DMS79 (cell line): ENCODE measurements at regions not wholly inside any gene's neighbourhood (a gene's known extent, or its start where the extent isn't known, plus 50 kb on each side); places are given as distances from the start of the nearest gene placed in this dataset.
"Not testable (repeated sequence)": the region's sequence is repeated elsewhere in the genome, so short reads cannot be mapped to it uniquely, and the experiment has no call there.

Source experiments
- DNase-seq: peaks from one replicate; lab custom pipeline; 2025; lab: John Stamatoyannopoulos, UW

DNA sequence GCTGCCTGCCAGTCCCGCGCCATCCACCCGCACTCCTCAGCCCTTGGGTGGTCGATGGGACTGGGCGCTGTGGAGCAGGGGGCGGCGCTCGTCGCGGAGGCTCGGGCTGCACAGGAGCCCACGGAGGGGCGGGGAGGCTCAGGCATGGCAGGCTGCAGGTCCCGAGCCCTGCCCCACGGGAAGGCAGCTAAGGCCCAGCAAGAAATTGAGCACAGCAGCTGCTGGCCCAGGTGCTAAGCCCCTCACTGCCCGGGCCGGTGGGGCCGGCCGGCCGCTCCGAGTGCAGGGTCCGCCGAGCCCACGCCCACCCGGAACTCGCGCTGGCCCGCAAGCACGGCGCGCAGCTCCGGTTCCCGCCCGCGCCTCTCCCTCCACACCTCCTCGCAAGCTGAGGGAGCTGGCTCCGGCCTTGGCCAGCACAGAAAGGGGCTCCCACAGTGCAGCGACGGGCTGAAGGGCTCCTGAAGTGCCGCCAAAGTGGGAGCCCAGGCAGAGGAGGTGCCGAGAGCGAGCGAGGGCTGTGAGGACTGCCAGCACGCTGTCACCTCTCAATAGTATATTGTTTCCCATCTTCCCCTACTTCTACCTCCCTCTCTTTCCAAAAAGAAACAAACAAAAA is 219.6 kb downstream of the BAMBI start:
- not testable (repeated sequence) for DNase-seq

DNA sequence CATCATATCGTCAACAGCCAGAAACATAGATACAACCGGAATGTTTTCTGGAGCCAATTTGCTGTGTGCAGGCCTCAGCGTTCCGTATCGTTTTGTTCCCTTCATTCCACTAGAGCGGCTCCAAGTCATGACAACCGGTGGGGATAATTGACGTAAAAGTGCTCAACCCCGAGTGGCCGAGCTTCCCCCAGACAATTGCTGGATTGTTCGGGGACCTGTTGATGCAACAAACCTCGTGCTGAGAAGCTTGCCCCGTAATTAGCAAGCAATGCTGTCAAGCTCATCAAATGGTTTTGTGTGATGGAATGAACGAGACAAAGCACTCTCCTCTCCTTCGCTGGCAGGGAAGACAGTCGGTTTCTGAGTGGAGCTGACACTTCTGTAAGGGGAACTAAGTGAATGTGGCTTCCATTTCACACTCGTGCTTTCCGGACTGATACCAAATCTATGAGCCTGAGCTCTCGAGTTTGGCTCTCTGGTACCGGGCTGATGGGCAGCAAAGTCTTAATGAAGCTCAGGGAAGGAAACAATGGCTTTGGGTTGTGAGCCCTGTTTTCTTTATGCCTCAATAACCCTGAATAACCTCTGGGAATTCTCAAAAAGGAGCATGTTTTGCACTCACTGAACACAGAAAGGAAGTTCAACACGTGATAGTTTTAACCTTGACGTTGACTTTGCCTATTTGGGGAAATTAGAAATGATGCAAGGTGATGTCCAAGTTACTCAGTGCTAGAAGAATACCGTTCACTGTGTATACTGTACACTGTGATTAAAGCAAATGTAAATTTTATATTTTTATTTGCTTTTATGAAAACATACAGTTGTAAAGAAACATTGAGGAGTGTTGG is 220.5 kb downstream of the BAMBI start:
- DNase-seq = no peak

DNA sequence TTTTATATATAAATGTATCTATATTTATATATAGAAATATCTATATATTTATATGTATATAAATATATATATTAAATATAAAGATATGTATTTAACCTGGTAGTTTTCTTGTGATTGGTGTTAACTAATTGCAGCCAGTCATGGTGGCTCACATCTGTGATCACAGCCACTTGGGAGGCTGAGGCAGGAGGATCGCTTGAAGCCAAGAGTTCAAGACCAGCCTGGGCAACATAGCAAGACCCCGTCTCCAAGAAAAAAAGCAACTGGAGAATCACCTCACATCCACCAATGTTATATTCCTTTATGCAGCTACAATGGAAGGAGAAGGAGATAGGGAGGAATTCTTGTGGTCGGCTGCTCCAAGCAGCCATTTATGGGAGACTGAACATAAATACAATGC is 224.9 kb downstream of the BAMBI start:
- no peak for DNase-seq

DNA sequence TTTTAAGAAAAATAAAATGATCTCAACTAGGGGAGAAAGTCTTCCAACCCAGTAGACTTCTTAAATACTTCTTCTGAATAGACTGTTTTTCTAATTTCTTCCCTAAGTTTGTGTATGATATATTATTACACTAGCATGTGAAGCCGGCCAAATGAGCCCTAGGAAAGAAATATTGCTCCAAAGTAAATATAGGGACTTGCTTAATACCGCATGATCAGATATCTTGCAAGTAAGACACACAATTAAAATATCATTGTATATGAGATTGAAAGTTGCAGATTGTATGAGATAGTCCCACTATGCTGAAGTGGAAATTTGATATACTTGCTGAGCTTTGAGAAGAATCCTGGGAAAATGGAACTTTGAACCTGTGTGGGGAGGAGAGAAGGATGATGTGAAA is 225.7 kb downstream of the BAMBI start:
- no peak for DNase-seq

DNA sequence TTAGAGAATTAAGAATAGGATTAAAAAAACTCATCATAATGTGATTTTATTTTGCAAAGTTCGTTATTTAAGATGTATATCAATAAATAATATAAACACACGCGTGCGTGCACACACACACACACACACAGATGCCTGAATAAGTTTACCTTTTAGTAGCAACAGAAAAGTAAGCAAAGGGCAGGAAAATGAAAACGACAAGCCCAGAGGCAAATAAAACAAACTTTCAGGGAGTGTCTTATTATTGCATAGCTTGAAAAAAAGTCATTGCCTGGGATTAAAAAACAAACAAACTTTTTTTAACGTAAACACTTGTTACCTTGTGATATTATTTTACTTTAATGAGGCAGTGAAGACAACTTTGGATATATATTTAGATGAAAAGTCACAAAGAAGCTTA is 226.4 kb downstream of the BAMBI start:
- DNase-seq = no peak

DNA sequence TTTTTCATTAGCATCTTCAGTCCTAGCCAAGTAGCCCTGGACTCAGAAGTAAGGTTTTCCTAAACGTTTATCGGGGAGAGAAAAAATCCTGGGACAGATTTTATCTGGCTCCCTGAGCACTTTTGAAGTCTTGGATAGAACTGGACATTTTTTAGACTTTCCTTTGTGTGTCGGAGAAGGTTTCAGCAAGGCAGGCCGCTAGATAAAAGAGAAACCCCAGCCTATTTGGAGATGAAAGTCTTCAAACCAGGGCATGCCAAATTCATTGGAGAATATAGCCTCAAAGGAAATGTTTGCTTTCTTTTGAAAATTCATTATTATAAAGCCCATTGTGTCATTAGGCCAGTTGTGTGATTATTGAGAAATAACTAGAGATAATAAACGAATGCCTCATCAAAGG is 228.1 kb downstream of the BAMBI start:
- no peak for DNase-seq

DNA sequence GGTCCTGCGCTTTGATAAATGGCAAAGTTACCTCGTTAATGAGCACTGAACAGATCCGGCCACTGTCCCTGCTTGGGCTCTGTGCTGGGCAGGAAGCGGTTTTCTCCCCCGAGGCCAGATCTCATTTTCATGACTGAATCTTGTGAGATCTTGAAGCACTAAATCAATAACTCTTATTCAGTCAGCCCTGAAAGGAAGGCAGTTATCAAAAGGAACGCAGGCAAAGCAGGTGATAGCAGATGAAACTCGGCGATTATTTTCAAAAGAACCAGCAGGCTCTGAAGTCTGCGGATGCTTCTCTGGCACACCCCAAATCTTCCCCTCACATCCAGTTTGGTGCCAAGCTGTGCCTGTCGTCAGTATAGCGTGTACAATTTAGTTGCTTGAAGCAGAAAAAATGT is 228.7 kb downstream of the BAMBI start:
- DNase-seq = no peak

DNA sequence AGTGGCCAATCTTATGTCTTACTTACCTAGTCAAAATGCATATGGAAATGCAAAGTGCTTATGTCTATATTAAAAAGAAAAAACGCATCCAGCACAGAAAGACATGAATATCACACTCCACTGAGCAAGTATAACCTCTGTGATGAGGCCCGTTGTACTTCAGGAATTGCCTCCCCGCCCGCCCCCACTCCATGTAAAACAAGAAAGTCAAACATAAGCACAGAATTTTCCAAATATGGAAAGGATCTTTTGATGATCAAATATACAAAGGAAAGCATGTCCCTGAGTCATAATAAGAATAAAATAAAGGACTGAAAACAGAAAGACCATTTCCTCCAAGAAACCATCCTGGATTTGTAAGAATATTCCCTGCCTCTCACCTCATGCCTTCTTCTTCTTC is 229.1 kb downstream of the BAMBI start:
- DNase-seq = no peak

DNA sequence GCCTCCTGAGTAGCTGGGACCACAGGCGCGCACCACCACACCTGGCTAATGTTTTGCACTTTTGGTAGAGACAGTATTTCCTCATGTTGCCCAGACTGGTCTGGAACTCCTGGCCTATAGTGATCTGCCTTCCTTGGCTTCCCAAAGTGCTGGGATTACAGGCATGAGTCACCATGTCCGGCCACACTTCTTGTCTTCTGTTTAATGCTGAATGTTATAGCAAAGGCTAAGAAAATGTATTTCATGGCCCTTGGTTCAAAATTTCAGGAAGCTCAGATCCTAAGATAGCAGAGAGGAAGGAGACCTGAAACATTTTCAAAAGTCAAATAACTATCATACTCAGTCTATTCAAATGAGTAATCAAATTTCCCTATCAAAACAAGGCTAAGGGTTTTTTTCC is 229.6 kb downstream of the BAMBI start:
- no peak for DNase-seq

DNA sequence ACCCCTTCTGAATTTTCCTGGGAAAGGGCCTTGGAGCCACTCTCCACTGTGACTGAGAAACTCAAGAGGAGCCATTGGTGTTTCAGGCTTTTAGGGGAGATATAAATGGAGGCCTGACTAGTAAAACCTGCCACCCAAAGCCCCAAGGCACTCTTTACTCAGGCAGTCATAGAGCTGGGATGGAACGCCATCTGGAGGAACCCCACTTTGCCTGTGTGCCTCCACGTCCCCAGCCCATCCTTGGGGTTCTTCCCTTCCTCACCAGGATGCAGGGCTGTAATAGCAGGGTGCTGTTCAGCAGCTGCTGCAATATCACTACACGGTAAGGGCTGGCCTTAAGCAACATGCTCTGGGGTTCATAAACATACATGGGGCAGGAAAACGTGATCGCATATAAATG is 232.6 kb downstream of the BAMBI start:
- no peak for DNase-seq

DNA sequence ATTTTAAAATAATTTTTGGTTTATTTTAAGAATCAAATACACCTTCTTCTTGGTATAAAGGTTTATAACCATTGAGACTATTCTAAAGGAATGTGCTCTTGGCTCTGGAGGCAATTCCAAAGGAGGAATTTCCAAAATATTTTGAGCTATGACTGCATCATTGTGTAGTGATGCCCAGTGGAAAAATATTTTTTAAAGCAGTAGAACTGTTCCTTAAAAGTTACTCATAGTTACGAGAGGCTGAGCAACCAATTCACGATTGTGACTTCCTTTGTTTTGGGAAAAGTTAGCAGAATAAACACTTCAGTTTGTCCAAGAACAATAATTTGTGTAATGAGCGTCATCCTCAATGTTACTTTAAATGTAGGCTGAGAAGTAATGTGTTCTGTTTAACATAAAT is 233.6 kb downstream of the BAMBI start:
- DNase-seq = no peak

DNA sequence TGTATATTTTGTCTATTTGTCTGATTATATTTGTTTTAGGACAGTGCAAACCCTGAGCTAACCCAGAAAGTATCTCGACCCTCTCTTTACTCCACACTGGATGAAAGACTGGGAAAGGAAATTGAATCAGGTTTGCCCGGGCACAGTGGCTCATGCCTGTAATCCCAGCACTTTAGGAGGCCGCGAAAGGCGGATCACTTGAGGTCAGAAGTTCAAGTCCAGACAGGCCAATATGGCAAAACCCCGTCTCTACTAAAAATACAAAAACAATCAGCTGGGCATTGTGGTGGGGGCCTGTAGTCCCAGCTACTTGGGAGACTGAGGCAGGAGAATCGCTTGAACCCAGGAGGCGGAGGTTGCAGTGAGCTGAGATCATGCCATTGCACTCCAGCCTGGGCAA is 234.2 kb downstream of the BAMBI start:
- not testable (repeated sequence) for DNase-seq

DNA sequence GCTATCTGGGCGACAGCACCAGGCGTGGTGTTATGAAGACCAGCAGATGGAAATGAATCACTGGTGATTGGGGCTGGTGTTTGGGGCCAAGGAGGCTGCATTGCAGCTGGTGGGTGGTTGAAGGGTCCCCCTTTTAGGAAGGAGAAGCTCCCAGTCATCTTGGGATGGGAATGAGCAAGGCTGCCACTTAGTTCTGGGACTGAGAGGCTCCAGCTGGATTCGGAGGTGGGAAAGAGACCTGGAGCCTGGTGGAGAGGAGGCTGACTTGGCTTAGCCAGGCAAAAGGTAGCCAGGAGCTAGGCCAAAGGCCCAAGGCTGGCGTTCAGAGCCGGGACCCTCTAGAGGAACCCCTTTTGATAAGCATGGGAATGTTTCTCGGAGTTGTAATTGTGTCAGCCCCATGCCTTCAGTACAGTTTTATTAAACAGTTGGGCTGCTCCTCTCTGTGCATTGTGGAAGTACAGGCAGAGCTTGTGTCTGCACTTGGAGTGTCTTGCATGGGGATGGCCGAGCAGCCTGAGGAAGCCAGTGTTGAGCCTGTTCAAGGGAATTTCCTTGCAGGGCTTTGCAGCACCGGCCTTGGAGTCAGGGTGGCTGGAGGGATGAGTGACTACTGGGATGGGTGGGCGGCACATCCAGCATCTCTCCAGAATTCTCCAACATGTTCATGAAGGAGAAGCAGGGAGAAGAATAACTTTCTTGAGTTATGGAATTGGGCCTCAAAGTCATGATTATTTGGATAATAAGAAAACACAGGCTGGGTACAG is 234.9 kb downstream of the BAMBI start:
- no peak for DNase-seq

DNA sequence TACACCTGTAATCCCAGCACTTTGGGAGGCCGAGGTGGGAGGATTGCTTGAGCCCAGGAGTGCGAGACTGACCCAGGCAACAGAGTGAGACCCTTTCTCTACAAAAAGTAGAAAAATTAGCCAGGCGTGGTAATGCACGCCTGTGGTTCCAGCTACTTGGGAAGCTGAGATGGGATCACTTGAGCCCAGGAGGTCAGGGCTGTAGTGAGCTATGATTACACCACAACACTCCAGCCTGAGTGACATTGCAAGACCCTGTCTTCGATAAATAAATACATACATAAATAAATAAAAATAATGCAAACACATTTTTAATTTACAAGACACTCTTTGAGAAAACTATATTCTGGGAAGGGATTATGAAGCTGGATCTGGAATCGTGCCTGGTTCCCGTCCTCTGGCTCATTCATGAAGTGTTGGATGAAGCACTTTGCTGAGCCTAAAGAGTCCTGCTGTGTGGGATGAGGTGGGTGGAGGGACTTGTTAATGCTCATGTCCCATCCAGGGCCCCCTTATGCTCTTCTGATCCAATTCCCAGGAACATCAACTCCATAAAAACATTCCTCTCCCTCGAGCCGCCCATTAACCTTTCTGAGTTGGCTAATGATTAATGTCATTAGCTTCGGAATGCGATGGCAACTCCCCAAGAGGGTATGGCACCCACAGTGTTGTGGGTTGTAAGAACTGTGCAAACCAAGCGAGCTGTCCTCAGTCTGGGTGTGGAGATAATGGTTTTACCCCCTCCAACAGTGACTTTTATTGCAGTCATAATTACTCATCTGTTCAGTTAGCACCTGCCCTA is 236.3 kb downstream of the BAMBI start:
- no peak for DNase-seq

DNA sequence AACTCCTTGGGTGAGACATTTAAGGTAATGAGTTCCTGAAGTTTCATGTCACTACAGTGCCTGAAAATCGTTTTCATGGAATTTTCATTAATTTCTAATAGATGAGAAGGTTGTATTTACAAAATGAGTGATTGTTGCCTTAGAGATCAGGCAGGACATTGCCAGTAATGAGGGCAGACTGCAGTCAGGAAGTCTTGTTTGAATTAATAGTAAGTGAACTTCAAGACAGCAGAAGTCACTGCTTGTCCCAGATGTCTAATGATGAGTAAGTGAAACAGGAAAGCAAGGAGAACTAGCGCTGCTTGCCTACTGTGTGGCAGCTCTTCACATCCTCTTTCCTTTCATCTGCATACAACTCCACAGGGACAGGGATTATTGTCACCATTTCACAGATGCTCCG is 237.4 kb downstream of the BAMBI start:
- no peak for DNase-seq

DNA sequence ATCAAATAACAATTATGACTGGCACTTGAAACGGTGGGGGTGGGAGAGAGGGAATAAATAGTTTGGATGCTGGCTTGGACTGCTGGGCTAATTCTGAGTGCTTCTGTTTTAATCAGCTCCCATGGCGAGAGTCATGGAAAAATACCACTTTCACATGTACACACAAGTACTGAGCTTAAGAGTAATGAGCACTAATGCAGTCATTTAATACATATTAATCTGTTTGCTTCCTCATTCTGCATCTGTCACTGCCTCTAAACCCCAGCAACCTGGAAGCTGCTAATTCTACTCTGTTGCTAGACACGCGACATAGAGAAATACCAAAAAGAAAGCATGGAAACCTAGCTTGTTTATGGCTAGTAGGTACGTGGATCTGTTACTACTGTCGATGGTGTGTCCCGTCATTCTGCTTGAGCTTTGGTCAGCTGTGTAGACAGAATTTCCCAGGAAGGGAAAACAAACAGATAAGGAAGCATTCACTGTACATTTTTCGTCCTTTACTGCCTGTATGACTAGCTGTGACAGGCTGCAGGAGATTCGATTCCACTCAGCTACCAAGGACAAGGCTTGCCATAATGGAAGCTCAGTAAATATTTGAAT is 238.8 kb downstream of the BAMBI start:
- DNase-seq = no peak

DNA sequence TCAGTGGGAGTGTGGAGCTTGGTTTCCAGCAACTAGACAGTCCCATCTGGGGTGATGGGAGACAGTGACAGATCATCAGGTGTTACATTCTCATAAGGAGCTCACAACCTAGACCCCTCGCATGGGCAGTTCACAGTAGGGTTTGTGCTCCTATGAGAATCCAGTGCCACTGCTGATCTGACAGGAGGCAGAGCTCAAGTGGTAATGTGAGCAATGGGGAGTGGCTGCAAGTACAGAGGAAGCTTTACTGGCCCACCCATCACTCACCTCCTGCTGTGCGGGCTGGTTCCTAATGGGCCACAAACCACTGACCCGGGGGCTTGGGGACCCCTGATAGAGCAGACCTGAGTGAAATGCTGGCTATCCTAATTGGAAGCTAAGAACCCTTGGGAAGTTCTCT is 242.8 kb downstream of the BAMBI start:
- no peak for DNase-seq

DNA sequence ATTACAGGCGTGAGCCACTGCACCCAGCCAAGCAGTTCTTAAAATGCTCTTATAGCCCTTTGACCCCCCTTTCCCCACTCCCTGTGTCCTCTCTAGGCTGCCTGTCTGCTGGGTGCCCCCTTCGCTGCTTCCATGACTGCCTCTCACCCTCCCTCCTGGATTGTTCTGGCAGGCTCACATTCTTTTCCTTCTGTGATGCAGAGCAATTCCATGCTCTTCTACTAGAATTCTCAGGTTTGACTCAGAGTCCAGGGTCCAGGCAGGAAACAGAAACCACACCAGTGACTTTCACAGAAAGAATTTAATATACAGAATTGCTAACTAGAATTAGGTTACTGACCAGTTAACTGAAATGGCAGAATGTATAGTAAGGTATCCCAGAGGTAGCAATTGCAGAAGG is 244.8 kb downstream of the BAMBI start:
- DNase-seq = no peak

DNA sequence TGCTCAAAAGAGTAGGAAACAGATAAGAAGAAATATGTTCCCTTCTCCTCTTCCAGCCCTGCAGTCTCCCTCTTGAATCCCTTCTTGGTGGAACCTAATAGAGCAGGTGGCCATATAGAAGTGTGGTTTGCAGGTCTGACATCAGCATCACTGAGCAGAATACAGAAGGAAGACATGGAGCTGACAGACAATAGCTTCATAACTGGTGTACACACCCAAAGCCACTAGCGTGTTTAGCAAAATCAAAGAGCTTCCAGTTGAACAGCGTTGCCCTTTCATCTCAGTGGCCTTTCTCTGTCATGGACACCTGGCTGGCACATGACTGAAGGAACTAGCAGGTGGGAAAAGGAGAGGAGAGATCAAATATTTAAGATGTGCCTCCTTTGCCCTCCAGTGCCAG is 245.5 kb downstream of the BAMBI start:
- DNase-seq = no peak

DNA sequence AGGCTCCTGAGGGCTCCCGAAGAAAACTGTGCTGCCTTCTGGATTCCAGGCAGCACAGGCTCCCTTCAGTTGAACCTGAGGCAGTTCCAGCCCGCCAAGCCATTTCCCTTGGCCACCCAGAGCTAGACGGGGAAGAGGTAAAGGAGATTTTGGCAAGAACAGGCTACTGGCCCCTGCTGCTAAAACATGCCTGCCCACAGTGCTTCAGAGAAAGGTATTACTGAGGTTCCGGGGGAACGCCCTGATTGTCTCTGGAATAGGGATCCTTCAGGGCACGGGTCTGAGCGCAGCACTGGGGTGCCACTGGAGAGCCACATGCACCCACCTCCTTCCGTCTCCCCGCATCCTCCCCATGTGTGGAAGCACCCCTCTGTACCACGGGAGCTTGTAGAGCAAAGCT is 247.4 kb downstream of the BAMBI start:
- DNase-seq = no peak

DNA sequence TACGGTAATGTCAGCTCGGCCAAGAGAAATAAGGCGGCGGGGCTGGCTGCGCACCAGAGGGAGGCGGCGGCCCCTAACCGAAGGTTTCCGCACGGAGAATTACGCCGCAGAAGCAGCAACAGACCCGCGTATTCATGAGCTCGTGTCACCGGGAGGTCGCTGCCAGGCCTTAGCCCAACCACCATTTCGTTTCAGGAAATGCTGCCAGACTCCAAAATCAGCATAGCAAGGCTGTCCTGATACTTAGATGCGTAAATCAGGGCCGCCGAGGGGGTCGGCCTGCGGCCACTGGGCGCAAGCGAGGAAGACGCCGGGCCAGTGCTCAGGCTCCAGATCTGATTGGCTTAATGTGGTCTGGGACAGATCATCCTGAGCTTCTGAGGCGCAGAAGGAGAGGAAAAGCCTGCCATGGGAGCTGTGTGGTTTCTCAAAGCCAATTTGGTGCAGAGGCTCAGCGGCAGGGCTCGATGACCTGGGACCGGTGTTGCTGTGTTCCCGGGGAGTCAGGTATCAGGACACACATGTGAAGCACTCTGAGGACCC is 247.9 kb downstream of the BAMBI start:
- DNase-seq = no peak

DNA sequence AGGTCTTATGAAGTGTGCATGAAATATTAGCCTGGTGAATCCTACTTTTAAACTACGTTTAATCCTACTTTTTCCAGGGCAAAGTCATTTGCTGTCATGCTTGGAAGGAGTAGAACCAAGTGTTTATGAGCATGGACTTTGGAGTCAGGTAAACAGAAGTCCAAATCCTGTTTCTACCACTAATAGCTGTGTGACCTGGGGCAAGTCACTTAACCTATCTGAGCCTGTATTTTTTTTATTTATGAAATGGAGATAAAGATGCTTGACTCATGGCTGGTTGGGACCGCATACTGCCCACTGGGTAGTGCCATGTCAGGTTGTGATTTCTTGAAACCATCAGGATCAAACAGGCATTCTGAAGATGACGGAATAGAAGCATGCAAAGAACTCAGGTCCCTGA is 249.6 kb downstream of the BAMBI start:
- no peak for DNase-seq
